Progenitor cell of endocrine pancreas (in vitro differentiated cells): ENCODE measurements at regions not wholly inside any gene's neighbourhood (a gene's known extent, or its start where the extent isn't known, plus 50 kb on each side); places are given as distances from the start of the nearest gene placed in this dataset.

Source experiments
- DNase-seq: peaks from one replicate; pipeline ENCODE4 v3.0.0; 2021; ENCODE audit warnings: low spot score; ENCODE audit not compliant: unreplicated experiment
- H3K27ac Mint-ChIP-seq: 2 replicates; pipeline ENCODE4 v1.8.0; 2021; ENCODE audit warnings: mild to moderate bottlenecking, moderate library complexity, mixed read lengths
- H3K27me3 Mint-ChIP-seq: 2 replicates; pipeline ENCODE4 v1.8.0; 2021; ENCODE audit warnings: mixed read lengths
- H3K36me3 Mint-ChIP-seq: 2 replicates; pipeline ENCODE4 v1.8.0; 2022; ENCODE audit warnings: mixed read lengths; ENCODE audit not compliant: insufficient read depth
- H3K4me1 Mint-ChIP-seq: 2 replicates; pipeline ENCODE4 v1.8.0; 2021; ENCODE audit warnings: low read depth, mixed read lengths
- H3K4me3 Mint-ChIP-seq: 2 replicates; pipeline ENCODE4 v1.8.0; 2021; ENCODE audit warnings: low read depth, mild to moderate bottlenecking, moderate library complexity, mixed read lengths
- H3K9me3 Mint-ChIP-seq: 2 replicates; pipeline ENCODE4 v1.8.0; 2021; ENCODE audit warnings: low read depth, mixed read lengths
- TF ChIP-seq, protein P1 (sequence below): fragments of 200-600 bp; sonication (generic); IDR thresholded peaks from one replicate; pipeline ENCODE4 v1.5.0; 2021; ENCODE audit warnings: antibody characterized with exemption, mild to moderate bottlenecking; ENCODE audit not compliant: unreplicated experiment

DNA sequence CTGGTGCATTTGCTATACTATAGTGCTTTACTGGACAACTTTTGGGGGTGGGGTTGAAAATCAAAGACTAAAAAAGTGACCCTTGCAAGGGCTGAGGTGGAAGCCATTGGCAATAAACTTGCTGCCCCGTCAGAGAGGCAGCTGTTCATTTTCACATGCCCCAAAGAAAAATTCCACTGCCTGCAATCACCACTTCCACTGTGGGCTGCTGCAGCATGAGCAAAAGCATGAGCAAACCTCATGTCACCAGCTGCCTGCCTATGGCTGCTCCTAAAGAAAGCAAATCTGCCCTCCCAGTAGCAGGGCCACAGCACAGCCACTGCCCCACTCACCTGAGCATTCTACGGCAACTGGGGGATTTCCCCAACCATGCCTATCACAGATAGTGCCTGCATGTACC lies 290.0 kb downstream of the PAX1 start:
- no peaks in the 10 kb centered on the region for H3K4me1 Mint-ChIP-seq
- DNase-seq: no peak
- H3K27ac Mint-ChIP-seq: no peak overlapping the region
- H3K9me3 Mint-ChIP-seq: no peaks in the 10 kb centered on the region
- no peaks in the 10 kb centered on the region for H3K27me3 Mint-ChIP-seq
- no peaks in the 10 kb centered on the region for H3K36me3 Mint-ChIP-seq
- H3K4me3 Mint-ChIP-seq: no peak overlapping the region
- TF ChIP-seq, protein P1, sequence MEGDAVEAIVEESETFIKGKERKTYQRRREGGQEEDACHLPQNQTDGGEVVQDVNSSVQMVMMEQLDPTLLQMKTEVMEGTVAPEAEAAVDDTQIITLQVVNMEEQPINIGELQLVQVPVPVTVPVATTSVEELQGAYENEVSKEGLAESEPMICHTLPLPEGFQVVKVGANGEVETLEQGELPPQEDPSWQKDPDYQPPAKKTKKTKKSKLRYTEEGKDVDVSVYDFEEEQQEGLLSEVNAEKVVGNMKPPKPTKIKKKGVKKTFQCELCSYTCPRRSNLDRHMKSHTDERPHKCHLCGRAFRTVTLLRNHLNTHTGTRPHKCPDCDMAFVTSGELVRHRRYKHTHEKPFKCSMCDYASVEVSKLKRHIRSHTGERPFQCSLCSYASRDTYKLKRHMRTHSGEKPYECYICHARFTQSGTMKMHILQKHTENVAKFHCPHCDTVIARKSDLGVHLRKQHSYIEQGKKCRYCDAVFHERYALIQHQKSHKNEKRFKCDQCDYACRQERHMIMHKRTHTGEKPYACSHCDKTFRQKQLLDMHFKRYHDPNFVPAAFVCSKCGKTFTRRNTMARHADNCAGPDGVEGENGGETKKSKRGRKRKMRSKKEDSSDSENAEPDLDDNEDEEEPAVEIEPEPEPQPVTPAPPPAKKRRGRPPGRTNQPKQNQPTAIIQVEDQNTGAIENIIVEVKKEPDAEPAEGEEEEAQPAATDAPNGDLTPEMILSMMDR: no peak

DNA sequence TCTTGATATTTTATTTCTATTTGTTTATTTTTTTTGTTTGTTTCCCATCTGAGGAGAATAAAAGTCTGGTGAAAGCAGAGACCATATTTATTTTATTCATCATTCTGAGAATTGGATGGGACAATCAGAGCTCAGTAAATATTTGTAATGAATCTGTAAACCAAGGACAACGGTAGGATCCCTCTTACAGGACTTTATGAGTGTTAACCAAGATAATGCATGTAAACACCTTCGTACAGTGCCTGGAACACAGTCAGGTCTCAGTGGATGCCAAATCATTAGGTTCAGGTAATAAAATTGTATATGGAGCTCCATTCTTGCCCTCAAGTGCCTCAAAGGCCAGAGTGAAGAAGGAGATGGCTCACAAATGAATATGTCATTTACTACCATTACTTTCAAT lies 288.7 kb downstream of the PAX1 start:
- Mint-ChIP-seq H3K27ac (no peak overlapping the region), H3K36me3 (no peaks in the 10 kb centered on the region), H3K4me1 (no peaks in the 10 kb centered on the region), H3K4me3 (no peak overlapping the region), H3K9me3 (no peaks in the 10 kb centered on the region), H3K27me3 (no peaks in the 10 kb centered on the region)
- TF ChIP-seq, protein P1: no peak
- no peak for DNase-seq

DNA sequence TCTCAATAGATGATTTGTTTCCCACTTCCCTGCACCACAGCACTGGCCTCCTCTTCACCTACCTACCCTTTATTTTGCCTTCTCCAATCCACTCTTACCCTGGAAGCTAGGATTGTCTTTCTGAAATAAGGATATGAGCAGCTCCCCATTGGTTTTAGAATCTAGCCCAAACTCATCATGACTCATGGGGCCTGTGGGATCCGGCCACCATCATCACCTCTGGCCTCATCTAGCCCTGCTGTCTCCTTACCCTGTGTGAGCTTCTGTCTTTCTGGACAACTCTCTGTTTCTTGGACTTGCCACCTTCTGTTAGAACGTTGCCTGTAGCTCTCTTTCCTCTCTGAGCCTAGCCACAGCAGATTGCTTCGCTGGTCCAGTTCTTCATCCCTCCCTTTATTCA lies 277.1 kb downstream of the PAX1 start:
- TF ChIP-seq, protein P1: no peak
- Mint-ChIP-seq H3K4me3 (no peak overlapping the region), H3K4me1 (peaks cover 7% of the 10 kb centered on the region), H3K27me3 (no peaks in the 10 kb centered on the region), H3K27ac (no peak overlapping the region), H3K9me3 (no peaks in the 10 kb centered on the region), H3K36me3 (no peaks in the 10 kb centered on the region)
- no peak for DNase-seq

DNA sequence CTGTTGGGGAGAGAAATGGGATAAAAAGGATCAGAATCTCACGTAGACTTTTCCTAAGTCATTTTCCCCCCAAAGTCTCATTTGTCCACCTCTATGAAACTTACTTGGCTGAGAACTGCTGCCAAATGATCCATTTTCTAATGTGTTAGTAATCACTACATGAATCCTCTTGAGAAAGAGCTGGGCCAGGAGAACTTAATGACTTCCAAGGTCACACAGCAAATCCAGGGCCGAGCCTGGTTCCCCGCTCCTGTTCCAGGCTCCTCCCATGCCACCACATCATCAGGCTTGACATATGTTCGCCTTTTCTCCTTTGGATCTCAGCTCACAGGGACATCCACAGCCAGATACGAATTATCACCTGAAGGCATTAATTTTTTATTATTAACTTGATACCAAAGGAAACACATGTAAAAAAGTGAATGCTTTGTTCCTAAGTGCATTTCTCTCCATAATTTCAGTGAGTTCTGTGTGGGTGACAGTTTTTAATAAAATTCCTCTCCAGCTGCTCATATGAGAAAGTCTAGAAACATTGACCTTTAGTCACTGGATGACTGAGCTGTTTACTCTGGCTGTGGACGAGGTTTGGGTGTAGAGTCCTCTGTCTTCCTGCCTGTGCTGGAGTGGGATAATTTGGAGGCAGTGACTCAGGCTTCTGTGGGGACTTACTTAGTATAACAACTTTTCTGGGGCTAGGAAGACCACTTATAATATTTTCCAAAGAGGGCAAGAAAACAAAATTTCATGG lies 276.3 kb downstream of the PAX1 start:
- Mint-ChIP-seq H3K36me3 (no peaks in the 10 kb centered on the region), H3K9me3 (no peaks in the 10 kb centered on the region), H3K27ac (no peak overlapping the region), H3K4me3 (no peak overlapping the region), H3K4me1 (peaks cover 7% of the 10 kb centered on the region), H3K27me3 (no peaks in the 10 kb centered on the region)
- DNase-seq: no peak
- TF ChIP-seq, protein P1: no peak

DNA sequence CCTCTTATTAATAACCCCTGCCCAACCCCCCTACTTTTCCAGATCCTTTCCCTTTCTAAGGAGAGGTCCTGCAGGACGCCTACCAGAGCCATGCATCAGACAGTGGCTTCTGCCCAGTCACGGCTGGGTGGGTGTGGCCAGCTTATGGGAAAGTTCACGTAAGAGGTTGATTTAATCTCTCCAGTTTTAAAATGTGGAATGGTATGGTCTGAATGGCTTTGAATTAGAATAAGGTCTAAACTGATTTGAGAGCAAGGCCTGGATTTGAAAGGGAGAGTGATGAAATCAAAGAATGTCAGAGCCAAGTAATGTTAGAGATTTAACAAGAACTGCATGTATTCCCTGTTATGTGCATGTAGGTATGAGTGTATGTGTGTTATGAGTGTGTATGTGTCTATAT lies 275.7 kb downstream of the PAX1 start:
- Mint-ChIP-seq H3K27me3 (no peaks in the 10 kb centered on the region), H3K27ac (no peak overlapping the region), H3K4me1 (peaks cover 7% of the 10 kb centered on the region), H3K36me3 (no peaks in the 10 kb centered on the region), H3K9me3 (peaks cover under 1% of the 10 kb centered on the region), H3K4me3 (no peak overlapping the region)
- TF ChIP-seq, protein P1: no peak
- no peak for DNase-seq
